ENCODE measurements at regions not wholly inside any gene's neighbourhood (a gene's known extent, or its start where the extent isn't known, plus 50 kb on each side); places are given as distances from the start of the nearest gene placed in this dataset.

DNA sequence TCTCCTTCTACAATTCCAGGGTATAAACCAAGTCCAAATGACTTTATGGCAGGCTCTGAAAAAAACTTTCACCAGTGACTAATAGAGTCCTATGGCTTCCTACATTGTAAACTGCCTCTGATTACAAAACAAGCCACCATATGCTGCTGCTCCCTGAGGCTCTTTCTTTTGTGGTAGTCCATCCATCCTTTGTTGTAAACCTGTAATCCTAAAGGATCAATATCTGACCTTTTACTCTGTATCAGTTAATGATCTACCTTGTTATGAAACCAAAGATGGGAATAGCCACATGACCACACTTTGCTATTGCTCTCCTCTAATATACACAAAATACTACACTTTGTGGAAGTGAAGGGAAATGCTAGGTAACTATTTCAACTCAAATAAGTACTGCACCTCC, 434.7 kb upstream of the AGTR1 start:
- Mint-ChIP-seq H3K4me1 (no peaks in the 10 kb centered on the region), H3K9me3 (peaks cover 5% of the 10 kb centered on the region), H3K27me3 (ENCODE audit: low read depth) (no peaks in the 10 kb centered on the region), H3K36me3 (ENCODE audit: low read depth) (no peaks in the 10 kb centered on the region), H3K4me3 (no peak overlapping the region), H3K27ac (ENCODE audit: unreplicated experiment) (no peak overlapping the region)
- no peak for DNase-seq (ENCODE audit: low read depth, low spot score)
- TF ChIP-seq, protein P1, sequence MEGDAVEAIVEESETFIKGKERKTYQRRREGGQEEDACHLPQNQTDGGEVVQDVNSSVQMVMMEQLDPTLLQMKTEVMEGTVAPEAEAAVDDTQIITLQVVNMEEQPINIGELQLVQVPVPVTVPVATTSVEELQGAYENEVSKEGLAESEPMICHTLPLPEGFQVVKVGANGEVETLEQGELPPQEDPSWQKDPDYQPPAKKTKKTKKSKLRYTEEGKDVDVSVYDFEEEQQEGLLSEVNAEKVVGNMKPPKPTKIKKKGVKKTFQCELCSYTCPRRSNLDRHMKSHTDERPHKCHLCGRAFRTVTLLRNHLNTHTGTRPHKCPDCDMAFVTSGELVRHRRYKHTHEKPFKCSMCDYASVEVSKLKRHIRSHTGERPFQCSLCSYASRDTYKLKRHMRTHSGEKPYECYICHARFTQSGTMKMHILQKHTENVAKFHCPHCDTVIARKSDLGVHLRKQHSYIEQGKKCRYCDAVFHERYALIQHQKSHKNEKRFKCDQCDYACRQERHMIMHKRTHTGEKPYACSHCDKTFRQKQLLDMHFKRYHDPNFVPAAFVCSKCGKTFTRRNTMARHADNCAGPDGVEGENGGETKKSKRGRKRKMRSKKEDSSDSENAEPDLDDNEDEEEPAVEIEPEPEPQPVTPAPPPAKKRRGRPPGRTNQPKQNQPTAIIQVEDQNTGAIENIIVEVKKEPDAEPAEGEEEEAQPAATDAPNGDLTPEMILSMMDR (conservative IDR thresholded peaks at IDR 0.05), result no peak

GRCh38 chr3:148265841-148266240, 431.9 kb upstream of the AGTR1 start:
- Mint-ChIP-seq H3K27me3 (ENCODE audit: low read depth) (no peaks in the 10 kb centered on the region), H3K9me3 (peaks cover 8% of the 10 kb centered on the region), H3K36me3 (ENCODE audit: low read depth) (no peaks in the 10 kb centered on the region), H3K4me1 (peaks cover 14% of the 10 kb centered on the region), H3K4me3 (no peak overlapping the region), H3K27ac (ENCODE audit: unreplicated experiment) (no peak overlapping the region)
- no peak for DNase-seq (ENCODE audit: low read depth, low spot score)
- TF ChIP-seq, protein P1 (conservative IDR thresholded peaks at IDR 0.05), result no peak

DNA sequence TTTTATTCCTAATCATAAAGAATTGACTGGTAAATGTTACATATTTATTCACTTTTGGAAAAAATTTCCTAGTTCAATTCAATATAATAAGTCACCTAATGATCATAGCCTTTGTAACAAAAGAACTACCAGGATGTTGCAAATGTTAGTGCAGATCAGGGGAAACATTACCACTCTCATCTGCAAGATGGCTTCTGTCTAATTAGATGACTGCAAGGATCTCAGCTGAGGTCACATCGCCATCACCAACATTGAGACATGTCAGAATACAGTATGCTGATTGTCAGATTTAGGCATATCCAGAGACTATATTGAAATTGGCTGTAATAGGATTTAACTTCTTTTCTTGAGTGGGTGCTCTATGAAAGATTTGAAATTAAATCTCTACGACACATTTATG, 431.4 kb upstream of the AGTR1 start:
- Mint-ChIP-seq H3K4me3 (no peak overlapping the region), H3K36me3 (ENCODE audit: low read depth) (no peaks in the 10 kb centered on the region), H3K27me3 (ENCODE audit: low read depth) (no peaks in the 10 kb centered on the region), H3K27ac (ENCODE audit: unreplicated experiment) (no peak overlapping the region), H3K9me3 (peaks cover 8% of the 10 kb centered on the region), H3K4me1 (peaks cover 14% of the 10 kb centered on the region)
- DNase-seq (ENCODE audit: low read depth, low spot score), result no peak
- TF ChIP-seq, protein P1 (conservative IDR thresholded peaks at IDR 0.05), result no peak

DNA sequence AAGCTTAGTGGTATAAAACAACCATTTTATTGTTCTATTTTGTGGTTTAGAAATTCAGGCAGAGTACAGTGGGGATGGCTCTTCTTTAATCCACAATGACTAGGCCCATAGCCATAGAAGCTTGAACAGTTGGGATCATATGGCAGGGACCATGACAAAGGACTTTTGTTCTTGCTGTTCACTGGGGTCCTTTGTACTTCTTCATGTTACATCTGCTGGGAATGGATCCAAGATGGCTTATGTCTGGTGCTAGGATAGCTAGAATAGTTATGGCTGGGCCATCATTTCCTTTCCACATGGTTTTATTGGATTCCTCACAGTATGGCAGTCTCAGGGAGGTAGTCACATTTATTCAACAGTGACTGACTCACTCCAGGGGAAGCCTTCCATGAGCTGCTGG, 427.9 kb upstream of the AGTR1 start:
- TF ChIP-seq, protein P1 (conservative IDR thresholded peaks at IDR 0.05), result no peak
- Mint-ChIP-seq H3K27ac (ENCODE audit: unreplicated experiment) (no peak overlapping the region), H3K36me3 (ENCODE audit: low read depth) (no peaks in the 10 kb centered on the region), H3K4me1 (peaks cover 14% of the 10 kb centered on the region), H3K27me3 (ENCODE audit: low read depth) (no peaks in the 10 kb centered on the region), H3K4me3 (no peak overlapping the region), H3K9me3 (peaks cover 11% of the 10 kb centered on the region)
- no peak for DNase-seq (ENCODE audit: low read depth, low spot score)

GRCh38 chr3:148280623-148281242, 417.0 kb upstream of the AGTR1 start:
- H3K27me3 Mint-ChIP-seq (ENCODE audit: low read depth), result no peaks in the 10 kb centered on the region
- H3K4me1 Mint-ChIP-seq, result no peaks in the 10 kb centered on the region
- H3K27ac Mint-ChIP-seq (ENCODE audit: unreplicated experiment), result no peak overlapping the region
- TF ChIP-seq, protein P1 (conservative IDR thresholded peaks at IDR 0.05), result no peak
- H3K36me3 Mint-ChIP-seq (ENCODE audit: low read depth), result no peaks in the 10 kb centered on the region
- no peak for DNase-seq (ENCODE audit: low read depth, low spot score)
- H3K9me3 Mint-ChIP-seq, result no peaks in the 10 kb centered on the region
- H3K4me3 Mint-ChIP-seq, result no peak overlapping the region

Data from neural crest cell (in vitro differentiated cells).